Activated CD4-positive, alpha-beta T cell treated with anti-CD3 and anti-CD28 coated beads, Interleukin-2, Interleukin-6, amounts not matched to agents 100 ng/mL and 50 ng/mL, durations not matched to agents 16 hours and 8 hours (primary cell): ENCODE measurements at regions not wholly inside any gene's neighbourhood (a gene's known extent, or its start where the extent isn't known, plus 50 kb on each side); places are given as distances from the start of the nearest gene placed in this dataset.

Source experiments
- DNase-seq: peaks from one replicate; pipeline ENCODE4 v3.0.0-alpha.2; 2020

DNA sequence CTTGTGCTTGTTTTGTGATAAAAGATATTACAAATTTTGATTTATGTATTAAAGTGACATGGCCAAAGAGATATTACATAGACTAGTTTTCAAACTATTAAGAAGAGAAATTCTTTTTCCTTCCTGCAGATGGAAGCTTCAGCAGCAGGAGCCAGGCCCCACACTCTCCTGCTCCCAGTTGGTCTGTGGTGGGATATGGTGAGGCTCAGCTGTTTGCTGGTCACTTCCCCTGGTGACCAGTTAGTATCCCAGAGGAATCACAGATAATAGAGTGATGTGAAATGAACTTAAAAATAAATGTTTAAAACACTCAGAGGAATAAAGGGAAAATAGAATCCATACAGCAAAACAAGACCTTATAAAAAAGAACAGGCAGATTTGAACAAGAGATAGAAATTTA, 154.7 kb downstream of the KTN1 start:
- no peak for DNase-seq

DNA sequence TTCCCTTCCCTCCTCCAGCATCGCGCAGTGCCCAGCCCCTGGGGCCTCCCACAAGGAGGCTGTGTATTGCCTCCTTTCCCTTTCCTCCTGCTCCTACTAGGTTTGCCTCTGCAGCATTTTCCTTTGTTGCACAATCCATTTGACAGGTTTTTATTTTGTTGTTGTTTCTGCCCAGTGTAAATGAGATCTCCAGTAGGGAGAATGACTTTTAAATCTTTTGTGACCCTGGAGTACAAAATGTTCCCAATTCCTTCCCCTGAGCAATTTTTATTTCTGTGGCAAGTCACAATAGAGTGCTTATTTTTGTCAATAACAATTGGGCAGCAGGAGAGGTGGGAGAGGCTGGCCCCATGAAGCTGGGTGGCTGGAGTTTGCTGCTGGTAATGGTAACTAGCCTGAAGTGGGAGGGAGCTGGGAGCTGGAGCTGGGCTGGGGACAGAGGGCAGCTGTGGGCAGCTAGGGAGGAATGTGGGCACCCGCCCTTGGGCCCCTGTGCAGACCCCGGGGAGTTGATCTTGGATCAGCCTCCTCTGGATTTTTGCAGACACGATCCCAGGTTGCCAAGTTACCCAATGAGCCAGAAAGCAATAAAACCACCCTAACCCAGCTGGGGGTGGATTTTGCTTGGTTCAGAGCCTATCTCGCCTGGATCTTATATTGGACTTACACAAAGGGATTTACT, 160.1 kb downstream of the KTN1 start:
- DNase-seq, result no peak

GRCh38 chr14:55740649-55740989, 160.6 kb downstream of the KTN1 start:
- no peak for DNase-seq

DNA sequence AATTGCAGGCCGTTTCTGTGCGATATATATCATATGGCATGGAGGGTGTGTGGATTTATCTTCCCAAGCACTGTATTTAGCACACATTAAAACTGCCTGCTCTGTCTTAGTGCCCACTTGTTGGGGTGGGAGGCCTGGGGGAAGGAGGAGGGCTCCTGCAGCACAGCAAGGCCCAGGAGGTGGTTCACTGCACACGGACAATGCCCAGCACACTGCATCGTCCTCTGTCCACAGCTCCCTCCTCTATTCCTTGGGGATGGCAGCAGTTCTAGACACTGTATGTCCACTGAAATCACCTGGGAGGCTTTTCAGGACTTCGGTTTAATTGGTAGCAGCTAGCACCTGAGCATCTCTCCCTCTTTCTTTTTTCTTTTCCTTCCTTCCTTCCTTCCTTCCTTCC, 161.2 kb downstream of the KTN1 start:
- no peak for DNase-seq

GRCh38 chr14:55743551-55743950, 163.5 kb downstream of the KTN1 start:
- no peak for DNase-seq

- DNase-seq, result no peak
These were observed 164.3 kb downstream of the KTN1 start for GRCh38 chr14:55744321-55744720.

GRCh38 chr14:55745906-55746305, 165.9 kb downstream of the KTN1 start:
- DNase-seq, result no peak

DNA sequence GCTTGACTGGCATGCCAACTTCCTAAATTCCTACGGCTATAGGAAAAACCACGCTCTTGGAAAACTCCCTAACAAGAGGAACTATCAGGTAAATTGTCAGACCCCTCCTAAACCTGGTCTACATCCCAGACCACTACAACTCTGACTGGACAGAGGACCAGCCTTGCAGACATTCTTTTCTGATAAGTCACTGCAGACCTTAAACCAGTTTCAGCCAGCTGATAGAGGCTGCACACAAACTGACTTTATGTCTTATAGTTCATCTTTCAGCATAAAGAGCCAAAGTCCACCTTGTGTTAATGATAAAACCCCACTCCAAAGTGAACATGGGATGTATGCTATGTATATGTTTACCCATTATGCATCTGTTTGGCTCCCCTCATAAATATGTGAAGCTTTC, 166.6 kb downstream of the KTN1 start:
- no peak for DNase-seq

GRCh38 chr14:55747186-55747585, 167.2 kb downstream of the KTN1 start:
- DNase-seq, result no peak

- no peak for DNase-seq
These were observed 169.3 kb downstream of the KTN1 start for GRCh38 chr14:55749201-55749812.

GRCh38 chr14:55749946-55750345, 169.9 kb downstream of the KTN1 start:
- no peak for DNase-seq

- no peak for DNase-seq
These were observed 172.8 kb downstream of the KTN1 start for GRCh38 chr14:55752580-55753390.

DNA sequence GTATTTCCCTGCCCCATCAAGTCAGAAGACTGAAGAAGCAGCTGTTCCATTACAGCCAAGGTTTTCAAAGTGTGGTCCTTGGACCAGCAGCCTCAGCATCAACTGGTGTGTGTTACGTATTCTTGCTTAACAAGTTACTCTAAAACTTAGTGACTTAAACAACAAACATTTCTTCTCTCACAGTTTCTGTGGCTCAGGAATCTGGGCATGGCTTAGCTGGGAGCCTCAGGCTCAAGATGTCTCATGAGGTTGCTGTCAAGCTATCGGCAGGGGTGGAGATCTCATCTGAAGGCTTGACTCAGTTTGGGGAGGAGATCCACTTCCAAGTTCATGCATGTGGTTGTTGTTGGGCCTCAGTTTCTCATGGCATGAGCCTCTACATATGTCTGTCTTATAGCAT, 174.5 kb downstream of the KTN1 start:
- no peak for DNase-seq

- no peak for DNase-seq
These were observed 174.9 kb downstream of the KTN1 start for GRCh38 chr14:55754871-55755270.

- no peak for DNase-seq
These were observed 176.1 kb downstream of the KTN1 start for GRCh38 chr14:55756078-55756477.

- no peak for DNase-seq
These were observed 176.6 kb downstream of the KTN1 start for GRCh38 chr14:55756557-55756956.

GRCh38 chr14:55758796-55759195, 178.8 kb downstream of the KTN1 start:
- no peak for DNase-seq

DNA sequence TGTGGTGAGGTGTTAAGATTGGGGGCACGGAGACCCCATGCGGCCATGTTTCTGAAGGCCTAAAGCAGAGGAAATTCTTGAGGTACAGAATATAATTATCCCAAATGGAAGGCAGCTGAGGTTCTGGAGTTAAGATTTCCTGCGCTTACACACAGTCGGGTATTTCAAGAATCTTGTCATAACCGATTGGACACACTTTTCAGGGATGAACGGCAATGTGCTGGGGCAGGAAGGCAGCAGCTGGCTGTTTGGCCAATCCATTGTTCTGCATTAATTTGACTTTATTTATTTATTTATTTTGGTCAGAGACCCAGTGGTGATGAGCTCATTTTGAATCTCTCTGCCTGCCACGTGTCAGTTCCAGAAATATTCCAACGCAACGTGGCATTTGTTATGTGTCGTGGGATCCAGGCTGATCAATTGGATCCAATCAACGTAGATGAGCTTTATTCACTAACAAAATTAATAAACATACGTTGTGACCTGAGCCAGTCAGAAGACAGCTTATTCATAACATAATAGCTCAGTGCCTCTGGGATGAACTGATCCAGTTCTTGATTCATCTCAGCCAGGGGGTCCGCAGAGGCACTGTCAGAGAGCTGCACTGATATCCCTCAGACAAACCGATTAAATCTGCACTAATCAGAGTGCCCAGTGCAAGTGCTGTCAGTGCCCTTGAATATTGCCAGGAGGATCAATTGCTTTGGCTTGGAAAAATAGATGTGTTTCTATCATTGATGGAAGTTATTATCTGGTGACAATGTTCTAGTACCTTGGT, 181.0 kb downstream of the KTN1 start:
- DNase-seq, result no peak

DNA sequence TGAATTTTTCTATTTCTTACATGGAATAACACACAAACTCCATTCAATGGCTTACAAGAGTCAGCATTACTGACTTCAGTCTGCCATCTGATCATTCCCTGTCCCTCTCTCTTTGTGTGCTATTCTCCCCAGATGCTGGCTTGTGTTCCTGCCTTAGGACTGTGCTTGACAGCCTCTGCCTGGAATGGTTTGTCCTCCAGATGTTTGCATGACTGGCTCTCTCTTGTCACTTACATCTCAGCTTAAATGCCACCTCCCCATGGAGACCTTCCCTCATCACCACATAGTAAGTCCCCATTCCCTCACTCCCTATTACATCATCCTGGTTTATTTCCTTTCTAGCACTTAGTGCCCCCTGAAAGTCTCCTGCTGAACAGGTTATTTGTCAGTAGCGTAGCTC, 181.6 kb downstream of the KTN1 start:
- DNase-seq, result no peak

DNA sequence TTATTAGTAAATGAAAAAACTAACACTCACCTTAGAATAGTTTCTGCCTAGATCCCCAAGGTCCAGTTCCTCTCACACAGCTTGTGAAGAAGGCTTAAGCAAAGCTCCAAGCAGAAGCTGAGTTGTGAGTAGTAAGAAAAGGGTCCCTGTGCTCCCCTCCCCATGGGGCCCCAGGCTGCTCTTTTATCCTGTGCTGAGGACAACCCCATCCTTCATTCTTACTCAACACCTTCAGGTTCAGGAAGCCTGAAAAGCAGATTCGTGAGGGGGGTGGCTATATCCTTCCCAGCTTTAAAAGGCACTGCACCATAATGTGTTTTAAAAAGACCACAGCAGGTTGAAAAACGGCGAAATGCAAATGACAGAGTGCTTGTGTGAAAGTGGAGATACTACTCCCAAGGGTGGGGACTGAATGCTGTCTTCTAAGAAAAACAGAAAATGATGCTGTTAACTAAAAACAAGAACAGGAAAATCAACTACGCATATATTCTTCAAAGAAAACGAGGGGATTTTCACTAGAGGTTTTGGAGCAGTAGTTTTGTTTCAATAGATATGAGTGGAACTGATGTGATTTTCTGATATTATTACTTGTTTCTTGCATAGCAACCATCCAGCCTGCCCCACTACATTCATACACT, 182.7 kb downstream of the KTN1 start:
- DNase-seq, result peak; percentile 48

- DNase-seq, result no peak
These were observed 184.8 kb downstream of the KTN1 start for GRCh38 chr14:55764784-55765183.

GRCh38 chr14:55766071-55766470, 186.1 kb downstream of the KTN1 start:
- DNase-seq, result no peak

- no peak for DNase-seq
These were observed 187.3 kb downstream of the KTN1 start for GRCh38 chr14:55767286-55767685.
